ENCODE measurements at regions not wholly inside any gene's neighbourhood (a gene's known extent, or its start where the extent isn't known, plus 50 kb on each side); places are given as distances from the start of the nearest gene placed in this dataset.

DNA sequence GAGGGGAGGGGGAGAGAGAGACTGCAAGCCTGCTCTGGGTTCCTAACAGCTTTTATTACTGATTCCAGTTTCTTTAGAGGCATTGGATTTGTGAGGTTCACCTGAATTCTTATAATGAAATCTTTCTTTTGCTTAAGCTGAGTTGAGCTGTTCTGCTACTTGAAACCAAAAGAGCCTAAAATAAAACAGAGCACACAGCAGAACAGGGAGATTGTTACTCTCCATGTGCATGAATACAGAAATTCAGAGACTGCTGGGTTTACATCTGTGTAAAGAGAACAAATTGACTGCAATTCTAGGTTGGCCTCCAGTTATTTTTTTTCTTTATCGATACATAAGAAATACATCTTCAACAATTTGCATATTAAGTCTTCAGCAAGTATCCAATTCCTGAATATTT is 168.8 kb upstream of the NRIP1 start:
- TF ChIP-seq CTCF (IDR thresholded peaks at IDR 0.05) (no peak), POLR2A (IDR thresholded peaks at IDR 0.05) (no peak), EP300 (IDR thresholded peaks at IDR 0.05) (no peak), POLR2AphosphoS5 (IDR thresholded peaks at IDR 0.05) (no peak)

Data from suprapubic skin (tissue), 4 donors.